Suprapubic skin (tissue), 4 donors: ENCODE measurements at regions not wholly inside any gene's neighbourhood (a gene's known extent, or its start where the extent isn't known, plus 50 kb on each side); places are given as distances from the start of the nearest gene placed in this dataset.

Source experiments
- EP300 ChIP-seq: sonication (generic); formaldehyde crosslinking; IDR thresholded peaks from one replicate; pipeline ENCODE4 v1.6.1; 2017; ENCODE audit warnings: antibody characterized with exemption
- POLR2A ChIP-seq, 2 donors: fragments of 450-650 bp; IDR thresholded peaks; one replicate each; pipeline ENCODE4 v1.6.1; 2017; ENCODE audit warnings: antibody characterized with exemption in 2 of 2, mild to moderate bottlenecking in 2 of 2, moderate library complexity in 2 of 2
- POLR2AphosphoS5 ChIP-seq, 3 donors: sonication (generic); formaldehyde crosslinking; IDR thresholded peaks; one replicate each; pipeline ENCODE4 v1.6.1; 2017; ENCODE audit warnings: antibody characterized with exemption in 3 of 3
- TF ChIP-seq, protein P1 (sequence below), 2 donors: fragments of 200-600 bp in 1 of 2; fragments of 450-650 bp in 1 of 2; sonication (generic) in 1 of 2; IDR thresholded peaks; one replicate each; pipeline ENCODE4 v1.5.1; 2016 to 2019; ENCODE audit warnings: antibody characterized with exemption in 2 of 2, mild to moderate bottlenecking in 1 of 2, moderate library complexity in 1 of 2

DNA sequence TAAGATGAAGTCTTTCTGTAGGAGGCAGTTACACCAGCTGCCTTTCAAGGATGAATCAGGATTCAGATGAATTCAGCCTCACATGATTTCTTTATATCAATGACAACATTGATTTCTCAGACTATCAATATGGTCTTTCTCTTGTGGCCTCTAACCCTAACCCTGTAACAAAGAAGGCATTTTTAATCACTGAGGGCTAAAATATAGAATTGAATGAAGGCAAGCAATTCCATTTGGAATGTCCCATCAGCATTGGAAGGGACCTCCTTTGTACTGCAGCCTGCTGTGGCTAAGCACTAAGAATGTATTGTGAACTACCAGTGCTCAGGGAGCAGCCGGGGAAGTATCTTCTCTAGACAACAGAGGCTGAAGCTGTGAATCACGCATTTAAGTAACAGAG, 90.6 kb upstream of the FRMD6 start:
- TF ChIP-seq POLR2AphosphoS5 (IDR thresholded peaks at IDR 0.05) (no peak), POLR2A (IDR thresholded peaks at IDR 0.05) (no peak), EP300 (no peak)
- TF ChIP-seq, protein P1, sequence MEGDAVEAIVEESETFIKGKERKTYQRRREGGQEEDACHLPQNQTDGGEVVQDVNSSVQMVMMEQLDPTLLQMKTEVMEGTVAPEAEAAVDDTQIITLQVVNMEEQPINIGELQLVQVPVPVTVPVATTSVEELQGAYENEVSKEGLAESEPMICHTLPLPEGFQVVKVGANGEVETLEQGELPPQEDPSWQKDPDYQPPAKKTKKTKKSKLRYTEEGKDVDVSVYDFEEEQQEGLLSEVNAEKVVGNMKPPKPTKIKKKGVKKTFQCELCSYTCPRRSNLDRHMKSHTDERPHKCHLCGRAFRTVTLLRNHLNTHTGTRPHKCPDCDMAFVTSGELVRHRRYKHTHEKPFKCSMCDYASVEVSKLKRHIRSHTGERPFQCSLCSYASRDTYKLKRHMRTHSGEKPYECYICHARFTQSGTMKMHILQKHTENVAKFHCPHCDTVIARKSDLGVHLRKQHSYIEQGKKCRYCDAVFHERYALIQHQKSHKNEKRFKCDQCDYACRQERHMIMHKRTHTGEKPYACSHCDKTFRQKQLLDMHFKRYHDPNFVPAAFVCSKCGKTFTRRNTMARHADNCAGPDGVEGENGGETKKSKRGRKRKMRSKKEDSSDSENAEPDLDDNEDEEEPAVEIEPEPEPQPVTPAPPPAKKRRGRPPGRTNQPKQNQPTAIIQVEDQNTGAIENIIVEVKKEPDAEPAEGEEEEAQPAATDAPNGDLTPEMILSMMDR (IDR thresholded peaks at IDR 0.05) = no peak
